Nucleus accumbens (tissue), 56 donors: ENCODE measurements at regions not wholly inside any gene's neighbourhood (a gene's known extent, or its start where the extent isn't known, plus 50 kb on each side); places are given as distances from the start of the nearest gene placed in this dataset.
"Not testable (repeated sequence)": the region's sequence is repeated elsewhere in the genome, so short reads cannot be mapped to it uniquely, and the experiment has no call there.

Experiments used
- DNase-seq, 56 donors: peaks; one replicate each; lab custom pipeline; 2025; lab: John Stamatoyannopoulos, UW

GRCh38 chr13:67916650-67917049 is 686.5 kb upstream of the PCDH9 start:
- DNase-seq, result no peak

DNA sequence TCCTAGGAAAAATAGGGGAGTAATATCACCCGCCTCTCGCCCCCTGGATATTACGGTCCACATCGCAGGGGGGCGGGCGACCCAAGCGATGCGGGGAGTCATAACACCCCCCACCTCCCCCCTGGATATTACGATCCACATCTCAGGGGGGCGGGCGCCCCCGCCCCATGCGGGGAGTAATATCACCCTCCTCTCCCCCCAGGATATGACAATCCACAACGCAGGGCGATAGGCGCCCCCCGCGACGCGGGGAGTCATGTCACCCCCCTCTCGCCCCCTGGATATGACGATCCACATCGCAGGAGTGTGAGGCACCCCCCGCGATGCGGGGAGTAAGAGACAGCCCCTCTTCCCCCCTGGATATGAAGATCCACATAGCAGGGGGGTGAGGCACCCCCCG is 684.4 kb upstream of the PCDH9 start:
- no peak for DNase-seq

- DNase-seq, result not testable (repeated sequence)
Observed at GRCh38 chr13:67902960-67903359, 672.8 kb upstream of the PCDH9 start.

GRCh38 chr13:67880916-67881315 is 650.8 kb upstream of the PCDH9 start:
- no peak for DNase-seq

DNA sequence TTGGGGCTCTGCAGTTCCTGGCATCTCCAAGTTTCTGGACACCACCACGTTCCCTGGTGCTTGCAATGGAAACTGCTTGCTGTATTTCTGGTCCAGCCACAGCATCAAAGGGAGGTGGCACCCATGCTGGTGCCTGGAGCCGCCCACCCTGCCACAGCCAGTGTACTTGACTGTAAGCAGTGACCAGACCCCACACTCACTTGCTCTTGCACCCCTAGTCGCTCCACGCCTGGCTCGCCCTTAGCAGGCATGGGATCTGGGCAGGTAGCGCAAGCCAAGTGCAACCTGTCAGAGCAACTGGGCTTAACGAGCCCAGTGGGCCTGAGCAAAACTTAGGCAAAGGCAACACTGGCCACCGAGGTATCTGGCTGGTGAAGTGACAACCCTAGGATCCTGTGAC is 648.2 kb upstream of the PCDH9 start:
- DNase-seq, result no peak

- DNase-seq, result no peak
Observed at GRCh38 chr13:67877031-67877430, 646.9 kb upstream of the PCDH9 start.

DNA sequence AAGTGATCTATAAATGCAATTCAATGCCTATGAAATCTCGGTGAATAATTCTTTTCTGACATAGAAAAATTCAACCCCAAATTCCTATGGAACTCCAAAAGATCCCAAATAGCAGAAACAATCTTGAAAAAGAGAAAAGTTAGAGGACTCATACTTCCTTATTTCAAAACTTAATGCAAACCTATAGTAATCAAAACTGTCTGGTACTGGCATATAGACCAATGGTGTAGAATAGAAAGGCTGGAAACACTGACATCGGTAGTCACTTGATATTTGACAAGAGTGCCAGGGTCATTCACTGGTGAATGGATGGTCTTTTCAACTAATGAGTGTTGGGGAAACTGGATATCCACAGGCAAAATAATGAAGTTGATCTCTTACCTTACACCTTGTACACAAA is 637.1 kb upstream of the PCDH9 start:
- DNase-seq, result no peak

GRCh38 chr13:67860315-67860714 is 630.2 kb upstream of the PCDH9 start:
- DNase-seq, result no peak

DNA sequence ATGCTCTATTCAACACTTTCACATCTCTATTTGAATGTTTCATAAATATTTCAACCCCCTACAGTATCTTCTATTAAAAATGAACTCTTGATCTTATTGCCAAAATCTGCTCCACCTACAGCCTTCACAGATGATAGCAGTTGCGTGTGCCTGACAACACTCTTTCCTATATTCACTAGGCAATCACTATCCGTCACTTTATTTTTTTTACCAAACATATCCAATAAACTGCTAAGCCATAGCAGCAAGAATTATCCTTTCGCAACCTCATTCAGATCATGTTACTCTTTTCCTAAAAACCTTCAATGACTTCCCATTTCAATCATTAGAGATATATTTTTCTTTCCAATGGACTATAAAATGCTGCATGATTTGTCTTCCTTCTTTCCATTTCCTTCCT is 629.8 kb upstream of the PCDH9 start:
- DNase-seq, result no peak

DNA sequence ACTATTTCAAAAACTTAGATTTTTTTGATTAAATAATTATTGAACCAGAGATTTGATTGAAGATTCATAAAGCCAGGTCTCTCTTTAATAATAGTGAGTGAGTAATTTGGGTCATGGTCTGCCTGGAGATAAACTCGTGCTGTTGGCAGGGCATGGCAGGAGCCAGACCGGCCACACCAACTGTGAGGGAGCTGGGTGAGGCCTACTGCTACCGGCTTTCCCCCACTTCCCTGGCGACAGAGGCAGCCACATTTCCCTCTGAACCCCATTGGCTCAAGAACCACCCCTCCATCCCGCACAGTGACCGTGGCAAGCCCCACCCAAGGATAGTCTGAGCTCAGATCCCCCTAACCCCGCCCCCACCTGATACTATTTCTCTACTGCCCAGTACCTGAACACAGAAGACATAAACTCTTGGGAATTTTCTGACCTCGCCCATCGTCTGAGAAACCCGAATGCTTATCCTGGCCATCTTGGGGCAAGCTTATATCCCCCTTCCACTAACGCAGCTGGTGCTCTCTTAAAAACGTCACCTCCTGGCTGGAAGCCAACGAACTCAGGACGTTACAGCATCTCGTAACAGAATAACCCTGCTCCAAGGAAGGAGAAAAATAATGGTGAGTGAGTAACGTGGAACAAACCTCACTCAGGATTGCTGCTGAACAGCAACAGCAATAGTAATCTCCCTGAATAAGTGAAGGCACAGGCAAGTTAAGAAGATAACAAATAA is 627.6 kb upstream of the PCDH9 start:
- no peak for DNase-seq

- no peak for DNase-seq
Observed at GRCh38 chr13:67856955-67857354, 626.8 kb upstream of the PCDH9 start.

DNA sequence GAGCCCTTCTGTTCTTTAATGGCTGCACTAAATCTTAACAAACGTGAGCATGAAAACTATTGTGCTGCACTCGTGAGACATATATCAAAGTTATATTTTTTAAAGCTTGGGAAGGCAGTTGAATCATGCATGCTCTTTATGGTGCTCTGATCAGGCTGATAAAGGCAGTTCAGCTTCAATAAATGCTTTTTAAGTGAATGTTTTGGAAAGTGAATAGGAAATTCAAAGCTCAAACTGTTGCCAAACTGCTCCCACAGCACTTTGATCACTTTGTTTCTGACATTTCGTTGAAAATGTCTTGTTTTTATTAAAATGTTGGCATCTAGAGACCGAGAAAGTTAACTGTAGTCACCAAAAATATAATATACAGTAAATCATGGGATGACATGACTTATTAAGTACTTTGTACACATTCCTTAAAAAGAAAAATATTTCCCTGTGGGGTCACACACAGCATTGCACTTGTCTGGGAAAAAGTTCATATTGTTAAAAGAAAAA is 625.7 kb upstream of the PCDH9 start:
- no peak for DNase-seq

DNA sequence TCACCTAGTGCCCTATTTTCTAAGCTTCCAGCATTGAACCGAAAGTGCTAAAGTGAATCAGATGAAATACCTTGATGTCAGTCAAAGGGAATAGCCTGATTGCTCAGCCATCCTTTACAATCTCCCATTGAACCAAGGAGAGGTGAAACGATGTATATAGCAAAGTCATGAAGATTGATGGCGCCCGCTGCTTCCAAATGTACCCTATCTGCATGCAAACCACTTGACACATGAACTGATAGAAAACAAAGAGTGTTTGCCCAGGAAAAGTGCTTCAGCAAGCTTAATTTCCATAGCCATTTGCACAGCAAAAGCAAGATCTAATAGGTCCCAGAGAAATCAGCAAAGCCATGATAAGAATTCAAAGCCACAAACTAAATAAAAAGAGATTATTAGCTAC is 624.9 kb upstream of the PCDH9 start:
- DNase-seq, result no peak

- no peak for DNase-seq
Observed at GRCh38 chr13:67844574-67844973, 614.4 kb upstream of the PCDH9 start.

DNA sequence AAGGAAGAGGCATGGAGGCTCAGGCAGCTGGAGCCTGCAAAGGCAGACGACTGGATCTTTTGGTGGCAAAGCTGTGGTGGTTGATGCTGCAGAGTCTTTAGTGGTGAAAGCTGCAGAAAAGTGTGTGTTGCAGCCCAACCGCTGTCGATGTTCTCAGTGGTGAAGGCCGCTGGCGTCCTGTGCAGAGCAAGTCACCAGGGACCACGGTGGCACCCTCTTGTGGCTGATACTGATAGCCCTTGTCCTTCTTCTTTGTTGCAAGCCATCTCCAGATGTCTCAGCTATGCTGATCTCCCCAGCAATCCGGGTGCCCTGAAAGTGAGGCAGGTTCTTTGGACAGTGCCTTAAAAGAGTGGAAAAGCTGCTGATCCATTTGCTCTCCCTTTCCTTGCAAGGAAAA is 610.9 kb upstream of the PCDH9 start:
- DNase-seq, result no peak

- DNase-seq, result no peak
Observed at GRCh38 chr13:67833564-67833963, 603.4 kb upstream of the PCDH9 start.

DNA sequence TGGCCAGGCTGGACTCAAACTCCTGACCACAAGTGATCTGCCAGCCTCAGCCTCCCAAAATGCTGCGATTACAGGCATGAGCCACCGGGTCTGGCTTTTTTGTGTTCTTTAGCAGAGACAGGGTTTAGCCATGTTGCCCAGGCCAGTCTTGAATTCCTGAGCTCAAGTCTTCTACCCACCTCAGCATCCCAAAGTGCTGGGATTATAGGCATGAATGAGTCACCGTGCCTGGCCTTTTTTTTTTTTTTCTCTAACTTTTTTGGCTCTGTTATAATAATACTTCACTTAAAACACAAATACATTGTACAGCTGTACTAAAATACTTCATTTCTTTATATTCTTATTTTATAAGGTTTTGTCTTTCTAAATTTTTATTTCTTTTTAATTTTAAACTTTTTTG is 599.5 kb upstream of the PCDH9 start:
- DNase-seq, result no peak

DNA sequence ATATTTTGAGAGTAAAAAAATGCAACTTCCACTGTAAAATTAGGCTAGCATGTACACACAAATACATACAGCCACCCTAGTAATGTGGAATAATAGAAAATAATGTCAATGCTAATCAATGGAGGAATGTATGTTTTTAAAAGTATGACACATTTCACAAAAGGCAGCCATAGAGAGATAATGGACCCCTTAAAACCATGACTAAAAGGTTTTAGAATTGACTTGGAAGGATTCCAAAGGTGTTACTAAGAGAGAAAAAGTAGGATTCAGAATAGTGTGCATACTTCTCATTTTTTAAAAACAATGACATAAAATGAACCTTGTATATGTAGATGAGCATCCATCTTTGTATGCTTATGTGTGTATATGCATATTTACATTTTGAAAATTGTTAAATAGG is 597.9 kb upstream of the PCDH9 start:
- no peak for DNase-seq

- DNase-seq, result no peak
Observed at GRCh38 chr13:67821606-67822005, 591.5 kb upstream of the PCDH9 start.

- DNase-seq, result no peak
Observed at GRCh38 chr13:67806796-67807195, 576.7 kb upstream of the PCDH9 start.

- DNase-seq, result no peak
Observed at GRCh38 chr13:67803118-67803517, 573.0 kb upstream of the PCDH9 start.

DNA sequence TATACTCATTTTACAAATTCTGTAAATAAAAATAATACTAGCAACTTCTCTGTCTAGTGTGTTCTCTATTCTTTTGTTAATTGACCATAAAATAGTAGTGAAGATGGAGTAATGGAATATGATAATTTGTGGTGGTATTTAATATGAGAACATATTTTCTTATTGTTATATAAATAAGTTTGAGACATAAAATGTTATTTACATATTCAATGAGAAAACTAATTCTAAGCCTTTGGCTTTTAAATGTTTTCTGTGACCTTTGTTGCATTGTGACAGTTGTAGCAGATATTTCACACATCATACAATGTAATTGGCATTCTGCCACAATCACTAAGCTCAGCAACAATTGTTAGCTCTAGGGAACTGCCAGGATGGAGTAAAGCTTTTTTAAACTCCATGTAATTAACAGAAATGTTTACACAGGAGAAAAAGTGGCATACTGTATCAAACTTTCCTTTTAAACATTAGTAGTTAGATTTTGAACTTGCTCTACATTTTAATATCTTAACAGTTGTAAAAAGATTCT is 562.1 kb upstream of the PCDH9 start:
- no peak for DNase-seq

DNA sequence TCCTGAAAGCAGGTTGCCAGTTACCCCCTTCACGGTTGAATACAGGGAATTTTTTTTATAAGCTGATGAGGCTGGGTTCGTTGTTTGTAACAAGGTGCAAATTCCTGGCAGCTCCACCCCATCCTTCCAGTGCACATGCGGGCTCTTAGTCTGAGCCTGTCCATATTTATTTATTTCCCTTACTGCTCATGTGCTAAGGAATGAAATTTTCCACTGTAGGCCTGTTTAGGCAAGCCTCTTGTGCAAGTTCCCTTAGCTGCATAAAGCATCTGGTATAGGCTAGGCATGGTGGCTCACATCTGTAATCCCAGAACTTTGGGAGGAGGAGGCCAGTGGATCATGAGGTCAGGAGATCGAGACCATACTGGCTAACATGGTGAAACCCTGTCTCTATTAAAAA is 560.9 kb upstream of the PCDH9 start:
- no peak for DNase-seq
